ENCODE measurements at regions not wholly inside any gene's neighbourhood (a gene's known extent, or its start where the extent isn't known, plus 50 kb on each side); places are given as distances from the start of the nearest gene placed in this dataset.

DNA sequence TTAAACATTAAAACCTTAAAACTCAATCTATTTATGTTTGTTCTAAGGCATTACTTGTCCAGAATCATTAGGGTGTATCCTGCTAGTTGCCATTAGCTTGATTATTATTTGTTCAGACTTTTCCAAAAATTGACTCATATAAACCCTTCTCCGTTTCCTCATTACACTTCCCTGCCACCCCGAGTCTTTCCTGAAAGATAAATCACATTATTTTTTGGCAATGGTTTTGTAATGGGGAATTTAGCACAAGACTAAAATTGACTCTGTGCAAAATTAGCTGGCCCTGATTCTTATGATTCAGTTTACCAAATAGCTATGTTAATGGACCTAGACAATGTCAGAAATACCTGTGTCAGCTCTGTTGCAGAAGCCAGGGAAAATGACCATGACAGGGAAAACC lies 112.2 kb upstream of the NT5C1B start:
- TF ChIP-seq, protein P1, sequence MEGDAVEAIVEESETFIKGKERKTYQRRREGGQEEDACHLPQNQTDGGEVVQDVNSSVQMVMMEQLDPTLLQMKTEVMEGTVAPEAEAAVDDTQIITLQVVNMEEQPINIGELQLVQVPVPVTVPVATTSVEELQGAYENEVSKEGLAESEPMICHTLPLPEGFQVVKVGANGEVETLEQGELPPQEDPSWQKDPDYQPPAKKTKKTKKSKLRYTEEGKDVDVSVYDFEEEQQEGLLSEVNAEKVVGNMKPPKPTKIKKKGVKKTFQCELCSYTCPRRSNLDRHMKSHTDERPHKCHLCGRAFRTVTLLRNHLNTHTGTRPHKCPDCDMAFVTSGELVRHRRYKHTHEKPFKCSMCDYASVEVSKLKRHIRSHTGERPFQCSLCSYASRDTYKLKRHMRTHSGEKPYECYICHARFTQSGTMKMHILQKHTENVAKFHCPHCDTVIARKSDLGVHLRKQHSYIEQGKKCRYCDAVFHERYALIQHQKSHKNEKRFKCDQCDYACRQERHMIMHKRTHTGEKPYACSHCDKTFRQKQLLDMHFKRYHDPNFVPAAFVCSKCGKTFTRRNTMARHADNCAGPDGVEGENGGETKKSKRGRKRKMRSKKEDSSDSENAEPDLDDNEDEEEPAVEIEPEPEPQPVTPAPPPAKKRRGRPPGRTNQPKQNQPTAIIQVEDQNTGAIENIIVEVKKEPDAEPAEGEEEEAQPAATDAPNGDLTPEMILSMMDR (IDR thresholded peaks at IDR 0.05; ENCODE audit: low read depth, low read length, poor library complexity, severe bottlenecking): no peak
- no peak for TF ChIP-seq EZH2phosphoT487 (IDR thresholded peaks at IDR 0.05; ENCODE audit: borderline replicate concordance, low read length)

Data from DOHH2 (cell line).